ENCODE measurements at regions not wholly inside any gene's neighbourhood (a gene's known extent, or its start where the extent isn't known, plus 50 kb on each side); places are given as distances from the start of the nearest gene placed in this dataset.

- POLR2A ChIA-PET = no interaction called here
- CTCF ChIA-PET = no interaction called here
- Mint-ChIP-seq H3K4me3 (no peak overlapping the region), H3K27ac (no peak overlapping the region), H3K4me1 (0 out of 2 replicates have a peak, but pooled peaks cover 3% of the 10 kb centered on the region), H3K27me3 (ENCODE audit: low read depth) (no peaks in the 10 kb centered on the region), H3K36me3 (no peaks in the 10 kb centered on the region), H3K9me3 (no peaks in the 10 kb centered on the region)
- DNase-seq (ENCODE audit: low spot score) (no peak), ATAC-seq (no peak)
- TF ChIP-seq ZMAT4 (CRISPR knock-in tag; IDR thresholded peaks at IDR 0.05) (no peak), HMGXB4 (CRISPR knock-in tag; IDR thresholded peaks at IDR 0.05) (no peak)
These were observed 342.4 kb upstream of the CD180 start for GRCh38 chr5:67538855-67539506.

- TF ChIP-seq PRRX2 (CRISPR knock-in tag; IDR thresholded peaks at IDR 0.05) = no peak
- TF ChIP-seq CBFB (CRISPR knock-in tag; IDR thresholded peaks at IDR 0.05; ENCODE audit: low read depth) = no peak
- TF ChIP-seq SMAD3 (CRISPR knock-in tag; IDR thresholded peaks at IDR 0.05; ENCODE audit: borderline replicate concordance) = no peak
- no peak for TF ChIP-seq ERG (CRISPR knock-in tag; IDR thresholded peaks at IDR 0.05)
- TF ChIP-seq USF2 (CRISPR knock-in tag; IDR thresholded peaks at IDR 0.05) = no peak
- TF ChIP-seq TEAD4 (CRISPR knock-in tag; IDR thresholded peaks at IDR 0.05) = no peak
- no peak for TF ChIP-seq TP53 (CRISPR knock-in tag; IDR thresholded peaks at IDR 0.05)
- TF ChIP-seq RORB (CRISPR knock-in tag; IDR thresholded peaks at IDR 0.05) = no peak
- TF ChIP-seq JUN (CRISPR knock-in tag; IDR thresholded peaks at IDR 0.05) = no peak
- no peak for TF ChIP-seq ZNF219 (CRISPR knock-in tag; IDR thresholded peaks at IDR 0.05; ENCODE audit: borderline replicate concordance)
- TF ChIP-seq SOX15 (CRISPR knock-in tag; IDR thresholded peaks at IDR 0.05) = no peak
- TF ChIP-seq E2F1 (CRISPR knock-in tag; IDR thresholded peaks at IDR 0.05) = no peak
- TF ChIP-seq NR2C2 (CRISPR knock-in tag; IDR thresholded peaks at IDR 0.05) = no peak
- TF ChIP-seq ZNF425 (CRISPR knock-in tag; conservative IDR thresholded peaks at IDR 0.05) = no peak
- TF ChIP-seq ATF2 (CRISPR knock-in tag; IDR thresholded peaks at IDR 0.05; ENCODE audit: borderline replicate concordance, low read depth) = no peak
- Mint-ChIP-seq H3K27ac (no peak overlapping the region), H3K4me3 (no peak overlapping the region), H3K4me1 (0 out of 2 replicates have a peak, but pooled peaks cover 3% of the 10 kb centered on the region), H3K9me3 (no peaks in the 10 kb centered on the region), H3K27me3 (ENCODE audit: low read depth) (no peaks in the 10 kb centered on the region), H3K36me3 (no peaks in the 10 kb centered on the region)
- CTCF ChIA-PET = no interaction called here
- POLR2A ChIA-PET = interaction anchor here (0.5 kb wide), 1 partner anchor 290 kb away, joined by 5 read pairs; no protein-coding TSS in a partner anchor
- DNase-seq (ENCODE audit: low spot score) (no peak), ATAC-seq (no peak)
These were observed 341.0 kb upstream of the CD180 start for GRCh38 chr5:67537439-67538148.

Measured in WTC11 (cell line).